ENCODE measurements at regions not wholly inside any gene's neighbourhood (a gene's known extent, or its start where the extent isn't known, plus 50 kb on each side); places are given as distances from the start of the nearest gene placed in this dataset.

DNA sequence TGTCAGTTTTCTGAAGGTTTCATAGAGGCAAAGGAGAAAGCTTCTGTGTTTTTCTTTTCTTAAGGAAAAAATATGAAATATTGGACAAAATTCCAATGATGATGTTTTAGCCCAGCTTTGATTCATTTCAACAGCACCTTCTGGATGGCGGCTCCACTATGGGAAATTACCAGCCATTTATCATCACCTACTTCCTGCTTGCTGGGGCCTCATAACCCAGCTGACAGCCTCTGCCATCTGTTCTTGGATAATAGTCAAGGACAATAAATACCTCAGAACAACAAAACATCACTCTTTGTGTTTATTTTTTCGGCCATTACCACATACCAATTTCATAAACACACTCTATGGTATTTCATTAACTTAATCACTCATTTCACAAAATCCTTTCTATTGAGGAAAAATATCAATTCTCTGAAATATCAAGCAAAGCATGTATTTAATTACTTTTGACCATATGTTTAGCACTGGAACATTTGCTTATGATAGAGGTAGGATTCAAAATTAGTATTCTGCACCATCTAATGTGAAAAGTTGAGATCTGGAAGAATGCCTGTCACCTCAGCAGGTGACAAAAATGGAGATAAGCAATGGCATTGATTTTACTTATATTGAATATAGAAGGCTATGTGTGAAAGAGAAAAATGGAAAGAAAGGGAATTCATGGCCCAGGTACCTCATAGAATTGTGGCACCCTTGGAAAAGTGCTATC is 629.7 kb downstream of the LIG4 start:
- in situ Hi-C loops (cut with HindIII; ENCODE audit: low pct_unique_long_range_greater_than_20kb, low sequenced_read_pairs), result no loop called here
- DNase-seq (ENCODE audit: low read depth in 1 of 2, low spot score in 1 of 2), result no peak
- no peak for TF ChIP-seq JUND (IDR thresholded peaks at IDR 0.05; ENCODE audit: low read depth)

- no peak for TF ChIP-seq JUND (IDR thresholded peaks at IDR 0.05; ENCODE audit: low read depth)
- DNase-seq (ENCODE audit: low read depth in 1 of 2, low spot score in 1 of 2), result no peak
- in situ Hi-C loops (cut with HindIII; ENCODE audit: low pct_unique_long_range_greater_than_20kb, low sequenced_read_pairs), result no loop called here
These were observed 633.2 kb downstream of the LIG4 start for GRCh38 chr13:107582171-107582570.

- TF ChIP-seq JUND (IDR thresholded peaks at IDR 0.05; ENCODE audit: low read depth), result no peak
- DNase-seq (ENCODE audit: low read depth in 1 of 2, low spot score in 1 of 2), result no peak
- in situ Hi-C loops (cut with HindIII; ENCODE audit: low pct_unique_long_range_greater_than_20kb, low sequenced_read_pairs), result no loop called here
These were observed 634.5 kb downstream of the LIG4 start for GRCh38 chr13:107580741-107581412.

DNA sequence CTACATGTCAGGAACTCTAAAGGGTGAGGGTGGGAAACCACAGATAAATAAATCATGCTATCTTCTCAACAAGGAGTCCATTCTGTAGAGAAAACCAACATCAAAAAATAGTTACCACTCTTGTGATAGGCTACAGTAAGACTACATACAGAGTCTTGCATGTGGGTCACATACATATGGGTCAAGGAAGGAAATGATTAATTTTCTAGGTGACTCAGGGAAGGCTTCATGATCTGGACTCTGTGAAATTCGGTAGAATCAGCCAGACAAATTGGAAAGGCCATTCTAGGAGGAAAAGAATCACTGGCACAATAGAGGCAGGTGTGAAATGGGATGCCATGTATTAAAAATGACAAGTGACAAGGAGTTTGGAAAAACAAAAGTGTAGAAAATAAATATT is 638.9 kb downstream of the LIG4 start:
- TF ChIP-seq JUND (IDR thresholded peaks at IDR 0.05; ENCODE audit: low read depth), result no peak
- DNase-seq (ENCODE audit: low read depth in 1 of 2, low spot score in 1 of 2), result no peak
- in situ Hi-C loops (cut with HindIII; ENCODE audit: low pct_unique_long_range_greater_than_20kb, low sequenced_read_pairs), result no loop called here

GRCh38 chr13:107574517-107575210 is 640.7 kb downstream of the LIG4 start:
- in situ Hi-C loops (cut with HindIII; ENCODE audit: low pct_unique_long_range_greater_than_20kb, low sequenced_read_pairs), result no loop called here
- no peak for DNase-seq (ENCODE audit: low read depth in 1 of 2, low spot score in 1 of 2)
- TF ChIP-seq JUND (IDR thresholded peaks at IDR 0.05; ENCODE audit: low read depth), result no peak

- DNase-seq (ENCODE audit: low read depth in 1 of 2, low spot score in 1 of 2), result no peak
- in situ Hi-C loops (cut with HindIII; ENCODE audit: low pct_unique_long_range_greater_than_20kb, low sequenced_read_pairs), result no loop called here
- no peak for TF ChIP-seq JUND (IDR thresholded peaks at IDR 0.05; ENCODE audit: low read depth)
These were observed 642.2 kb downstream of the LIG4 start for GRCh38 chr13:107573184-107573583.

- no peak for DNase-seq (ENCODE audit: low read depth in 1 of 2, low spot score in 1 of 2)
- TF ChIP-seq JUND (IDR thresholded peaks at IDR 0.05; ENCODE audit: low read depth), result no peak
- in situ Hi-C loops (cut with HindIII; ENCODE audit: low pct_unique_long_range_greater_than_20kb, low sequenced_read_pairs), result no loop called here
These were observed 643.2 kb downstream of the LIG4 start for GRCh38 chr13:107572156-107572555.

DNA sequence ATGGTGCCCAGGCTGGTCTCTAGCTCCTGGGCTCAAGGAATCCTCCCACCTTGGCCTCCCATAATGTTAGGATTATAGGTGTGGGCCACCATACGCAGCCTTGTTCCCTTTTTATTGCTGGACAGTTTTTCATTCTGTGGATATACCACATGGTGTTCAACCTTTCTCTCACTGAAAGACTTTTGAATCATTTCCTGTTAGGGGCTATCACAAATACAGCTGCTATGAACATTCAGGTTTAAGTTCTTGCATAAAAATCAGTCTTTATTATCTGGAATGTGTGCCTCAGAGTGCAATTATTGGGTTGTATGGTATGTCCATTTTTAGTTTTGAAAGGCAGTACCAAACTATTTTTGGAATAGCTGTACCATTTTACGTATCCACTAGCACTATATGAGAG is 647.2 kb downstream of the LIG4 start:
- no peak for DNase-seq (ENCODE audit: low read depth in 1 of 2, low spot score in 1 of 2)
- no peak for TF ChIP-seq JUND (IDR thresholded peaks at IDR 0.05; ENCODE audit: low read depth)
- in situ Hi-C loops (cut with HindIII; ENCODE audit: low pct_unique_long_range_greater_than_20kb, low sequenced_read_pairs), result no loop called here

GRCh38 chr13:107563099-107563925 is 652.0 kb downstream of the LIG4 start:
- DNase-seq (ENCODE audit: low read depth in 1 of 2, low spot score in 1 of 2), result no peak
- TF ChIP-seq JUND (IDR thresholded peaks at IDR 0.05; ENCODE audit: low read depth), result no peak
- in situ Hi-C loops (cut with HindIII; ENCODE audit: low pct_unique_long_range_greater_than_20kb, low sequenced_read_pairs), result no loop called here

DNA sequence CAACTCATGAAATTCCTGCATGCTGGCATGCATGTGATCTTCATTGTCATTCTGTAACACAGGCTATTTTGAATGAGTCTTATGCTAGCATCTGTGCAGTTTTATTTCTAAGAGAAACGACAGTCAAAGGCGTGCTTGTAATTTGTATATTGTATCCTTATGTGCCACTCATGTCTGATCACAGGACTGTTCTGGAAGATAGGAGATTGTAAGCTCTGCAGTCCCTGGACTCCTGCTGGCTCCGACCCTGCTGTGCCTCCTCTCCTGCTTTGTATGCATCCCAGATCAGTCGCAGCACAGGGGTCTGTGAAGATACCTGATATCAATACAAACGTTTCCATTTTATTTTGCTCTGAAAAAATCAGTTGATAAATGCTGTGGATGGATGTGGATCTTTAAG is 653.1 kb downstream of the LIG4 start:
- no peak for DNase-seq (ENCODE audit: low read depth in 1 of 2, low spot score in 1 of 2)
- in situ Hi-C loops (cut with HindIII; ENCODE audit: low pct_unique_long_range_greater_than_20kb, low sequenced_read_pairs), result no loop called here
- TF ChIP-seq JUND (IDR thresholded peaks at IDR 0.05; ENCODE audit: low read depth), result no peak

- DNase-seq (ENCODE audit: low read depth in 1 of 2, low spot score in 1 of 2), result no peak
- TF ChIP-seq JUND (IDR thresholded peaks at IDR 0.05; ENCODE audit: low read depth), result no peak
- in situ Hi-C loops (cut with HindIII; ENCODE audit: low pct_unique_long_range_greater_than_20kb, low sequenced_read_pairs), result no loop called here
These were observed 660.9 kb downstream of the LIG4 start for GRCh38 chr13:107554460-107554859.

DNA sequence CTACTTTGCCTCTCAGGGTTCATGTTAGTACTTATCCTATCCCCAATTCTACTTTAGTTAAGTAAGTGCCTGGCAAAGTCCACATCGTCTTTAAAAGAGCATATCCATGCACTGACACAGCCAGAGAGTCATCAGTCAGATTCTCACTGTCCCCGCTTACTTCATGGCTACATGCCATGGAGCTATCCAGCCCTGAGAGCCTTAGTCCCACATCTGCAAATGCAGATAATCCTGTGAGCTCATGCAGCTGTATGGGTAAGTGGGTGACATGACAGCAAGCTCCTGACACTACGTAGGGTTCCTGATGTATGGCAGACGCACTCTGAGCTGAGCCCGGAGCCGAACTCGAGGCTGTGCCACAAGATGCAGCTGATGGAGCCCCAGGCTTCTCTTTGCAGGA is 661.5 kb downstream of the LIG4 start:
- in situ Hi-C loops (cut with HindIII; ENCODE audit: low pct_unique_long_range_greater_than_20kb, low sequenced_read_pairs), result no loop called here
- TF ChIP-seq JUND (IDR thresholded peaks at IDR 0.05; ENCODE audit: low read depth), result no peak
- DNase-seq (ENCODE audit: low read depth in 1 of 2, low spot score in 1 of 2), result no peak
